HepG2 (cell line): ENCODE measurements at regions not wholly inside any gene's neighbourhood (a gene's known extent, or its start where the extent isn't known, plus 50 kb on each side); places are given as distances from the start of the nearest gene placed in this dataset.

ENCODE experiments used
- ATAC-seq: fragments of 200-7000 bp; cut with Tn5 transposase; 3 replicates; pipeline ENCODE4 v1.9.1; 2020; ENCODE audit warnings: mild to moderate bottlenecking, moderate library complexity
- BruUV-seq: library from RNA; stranded (reverse); fragments of 400-500 nt; replicated peaks from 2 replicates; lab custom pipeline; 2021; lab: Mats Ljungman, UMichigan
- CTCF ChIA-PET: fragments of 300-600 bp; formaldehyde crosslinking; extraction: SDS; loops from one replicate; lab custom pipeline; 2021; ENCODE audit warnings: low total read pairs, inconsistent platforms, low intra/inter-chr PET ratio; lab: Yijun Ruan, JAX
- POLR2A ChIA-PET: fragments of 350-600 bp; sonication (Branson Sonifier 250); formaldehyde crosslinking; loops from one replicate; lab custom pipeline; 2020; ENCODE audit warnings: antibody characterized with exemption, inconsistent platforms; lab: Yijun Ruan, JAX
- DNase-seq: peaks from one replicate; pipeline ENCODE4 v3.0.0-alpha.2; 2015; ENCODE audit warnings: low spot score
- FAIRE-seq: peaks from 3 replicates; lab custom pipeline; 2011; peaks lifted over from hg19 to GRCh38; lab: Jason Lieb, UNC
- H2AFZ ChIP-seq: one replicate; pipeline ENCODE4 v1.6.1; 2011; ENCODE audit warnings: low read length, inconsistent platforms
- H3K27ac ChIP-seq: fragments of 300-600 bp; 3 replicates; pipeline ENCODE4 v1.8.0; 2011; ENCODE audit warnings: mixed run types, mild to moderate bottlenecking, mixed read lengths, low read length, inconsistent platforms; ENCODE audit not compliant: insufficient read depth; ENCODE audit errors: extremely low read length
- H3K27me3 ChIP-seq, 2 experiments: fragments of 200-600 bp in 1 of 2; 2 replicates in 1 of 2; 3 replicates in 1 of 2; pipeline versions ENCODE4 v1.6.0 to v1.8.0; 2011; ENCODE audit warnings: low read length in 2 of 2, mild to moderate bottlenecking in 2 of 2, moderate library complexity in 2 of 2, inconsistent platforms in 1 of 2; ENCODE audit not compliant: insufficient read depth in 2 of 2, control insufficient read depth in 1 of 2
- H3K36me3 ChIP-seq, 2 experiments: fragments of 200-600 bp in 1 of 2; replicated peaks in 1 of 2; 2 replicates in 1 of 2; 3 replicates in 1 of 2; pipeline versions ENCODE4 v1.5.1 to v1.8.0; 2011; ENCODE audit warnings: low read length in 2 of 2, inconsistent platforms in 1 of 2; ENCODE audit not compliant: insufficient read depth in 2 of 2, control insufficient read depth in 1 of 2
- H3K4me1 ChIP-seq: 2 replicates; pipeline ENCODE4 v1.5.1; 2012; ENCODE audit warnings: low read length, inconsistent platforms; ENCODE audit not compliant: insufficient read depth
- H3K4me2 ChIP-seq: 2 replicates; pipeline ENCODE4 v1.6.0; 2011; ENCODE audit warnings: low read depth, low read length, inconsistent platforms
- H3K4me3 ChIP-seq, 3 experiments: fragments of 200-600 bp in 1 of 3; sonication (generic), shearing (Covaris generic) in 1 of 3; replicated peaks in 1 of 3; 2 replicates each; pipeline ENCODE4 v1.5.1; 2011 to 2016; ENCODE audit warnings: low read length in 3 of 3, inconsistent platforms in 2 of 3, low read depth in 2 of 3, mild to moderate bottlenecking in 2 of 3, control low read depth in 1 of 3, mixed read lengths in 1 of 3; ENCODE audit not compliant: insufficient read depth in 1 of 3
- H3K79me2 ChIP-seq: one replicate; pipeline ENCODE4 v1.6.1; 2011; ENCODE audit warnings: low read length, inconsistent platforms; ENCODE audit not compliant: insufficient read depth
- H3K9ac ChIP-seq: 2 replicates; pipeline ENCODE4 v1.6.0; 2011; ENCODE audit warnings: mild to moderate bottlenecking, low read depth, low read length, inconsistent platforms; ENCODE audit not compliant: insufficient read depth
- H3K9me3 ChIP-seq: 2 replicates; pipeline ENCODE4 v1.5.1; 2012; ENCODE audit warnings: mild to moderate bottlenecking, low read length
- H4K20me1 ChIP-seq: 2 replicates; pipeline ENCODE4 v1.6.0; 2011; ENCODE audit warnings: inconsistent platforms, mild to moderate bottlenecking, low read length, moderate library complexity; ENCODE audit not compliant: insufficient read depth
- ATF4 ChIP-seq, 2 experiments: fragments of 450-650 bp in 1 of 2; sonication (generic) in 1 of 2; formaldehyde crosslinking; IDR thresholded peaks; 2 replicates each; pipeline versions ENCODE4 v1.5.0 to v1.8.0; 2020 to 2022; ENCODE audit warnings: mild to moderate bottlenecking in 1 of 2, missing genetic modification reagents in 1 of 2
- BATF2 ChIP-seq: sonication (generic); formaldehyde crosslinking; IDR thresholded peaks from 2 replicates; pipeline ENCODE4 v1.8.0; 2022; ENCODE audit warnings: mild to moderate bottlenecking, missing genetic modification reagents, moderate library complexity
- DNMT1 ChIP-seq: sonication (generic); formaldehyde crosslinking; IDR thresholded peaks from 2 replicates; pipeline ENCODE4 v1.5.1; 2020; ENCODE audit warnings: mild to moderate bottlenecking, missing genetic modification reagents
- MEF2D ChIP-seq: sonication (generic); formaldehyde crosslinking; IDR thresholded peaks from 2 replicates; pipeline ENCODE4 v1.5.1; 2020; ENCODE audit warnings: mild to moderate bottlenecking, missing genetic modification reagents
- NFYB ChIP-seq: sonication (generic); formaldehyde crosslinking; IDR thresholded peaks from 2 replicates; pipeline ENCODE4 v1.4.0; 2020; ENCODE audit warnings: missing genetic modification reagents
- PAF1 ChIP-seq: IDR thresholded peaks from 2 replicates; pipeline ENCODE4 v1.6.1; 2016; ENCODE audit warnings: missing genetic modification reagents, missing compliant biosample characterization
- PTBP1 ChIP-seq: fragments of 200-400 bp; formaldehyde crosslinking; IDR thresholded peaks from 2 replicates; pipeline ENCODE4 v1.6.1; 2018; ENCODE audit warnings: low read length, low read depth; ENCODE audit not compliant: poor library complexity, severe bottlenecking
- SP140L ChIP-seq: sonication (generic); formaldehyde crosslinking; IDR thresholded peaks from 2 replicates; pipeline ENCODE4 v1.4.0; 2020; ENCODE audit warnings: missing genetic modification reagents, borderline replicate concordance
- TARDBP ChIP-seq: sonication (generic); formaldehyde crosslinking; IDR thresholded peaks from 2 replicates; pipeline ENCODE4 v1.8.0; 2022; ENCODE audit warnings: mild to moderate bottlenecking, missing genetic modification reagents
- TEF ChIP-seq: sonication (generic); formaldehyde crosslinking; IDR thresholded peaks from 2 replicates; pipeline ENCODE4 v1.5.0; 2020; ENCODE audit warnings: missing genetic modification reagents
- ZHX1 ChIP-seq: sonication (generic); formaldehyde crosslinking; IDR thresholded peaks from 2 replicates; pipeline ENCODE4 v1.8.1; 2022; ENCODE audit warnings: low read depth, mild to moderate bottlenecking, missing genetic modification reagents
- ZNF556 ChIP-seq: sonication (generic); formaldehyde crosslinking; IDR thresholded peaks from 2 replicates; pipeline ENCODE4 v1.4.0; 2020; ENCODE audit warnings: mild to moderate bottlenecking, missing genetic modification reagents, borderline replicate concordance
- WGBS: methylation state at CpG from one replicate; pipeline ENCODE4 v1.1.6; 2017; ENCODE audit warnings: low lambda C conversion rate; 5-methylcytosine and 5-hydroxymethylcytosine counted together
- in situ Hi-C: cut with HindIII; loops from 2 replicates; pipeline ENCODE4 v1.10.0; 2017; ENCODE audit warnings: low pct_unique_long_range_greater_than_20kb; ENCODE audit not compliant: extremely low pct_ligation_motif_present
- intact Hi-C: fragments of 100-400 bp; cut with micrococcal nuclease; formaldehyde crosslinking; loops from one replicate; pipeline ENCODE4 v1.10.0; 2022; ENCODE audit not compliant: unreplicated experiment
- TF ChIP-seq, protein P1 (sequence below): IDR thresholded peaks from 2 replicates; pipeline ENCODE4 v1.6.1; 2012; ENCODE audit warnings: low read depth, low read length, improper control_type of control experiment

- no peak for TF ChIP-seq ZNF556 (CRISPR knock-in tag)
- TF ChIP-seq NFYB (CRISPR knock-in tag): no peak
- TF ChIP-seq BATF2 (CRISPR knock-in tag): no peak
- TF ChIP-seq, all 625 proteins: peak for 0
Observed at GRCh38 chr16:54412037-54412436, 125.5 kb upstream of the IRX3 start (continued).

DNA sequence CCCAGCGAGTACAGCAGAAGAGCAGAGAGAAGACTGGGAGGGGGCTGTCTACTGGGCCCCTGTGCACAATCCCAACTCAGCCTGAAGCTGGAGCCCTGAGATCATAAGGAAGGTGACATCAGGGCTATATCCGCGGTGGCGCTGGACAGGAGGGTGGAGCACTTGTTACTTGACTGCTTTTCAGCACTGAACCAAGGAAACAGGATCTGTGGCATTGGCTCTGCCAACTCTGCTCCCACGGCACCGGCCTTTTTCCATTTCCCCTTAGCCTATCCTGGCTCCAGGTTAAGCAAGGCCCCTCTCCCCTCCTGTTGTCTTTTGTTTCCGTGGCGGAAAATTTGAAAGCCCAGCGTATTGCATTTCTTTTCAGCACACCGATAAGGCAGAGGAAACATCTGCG, 125.0 kb upstream of the IRX3 start:
- no peaks in the 10 kb centered on the region for H3K9me3 ChIP-seq
- no peak overlapping the region for H3K9ac ChIP-seq
- no peaks in the 10 kb centered on the region for H3K36me3 ChIP-seq
- no peaks in the 10 kb centered on the region for H4K20me1 ChIP-seq
- 61% methylated on average over 11 of the region's 11 CpGs for WGBS
- H3K4me1 ChIP-seq: no peaks in the 10 kb centered on the region
- CTCF ChIA-PET: no interaction called here
- BruUV-seq: no TSS peak
- intact Hi-C loops (no loop called here), in situ Hi-C loops (no loop called here)
- no peak for DNase-seq
- peaks cover 6 to 29% of the 10 kb centered on the region in 2 experiments; a peak in 3 of 5 replicates for H3K27me3 ChIP-seq
- H3K4me2 ChIP-seq: no peak overlapping the region
- no peak for ATAC-seq
- no peak overlapping the region for H2AFZ ChIP-seq
- H3K79me2 ChIP-seq: no peaks in the 10 kb centered on the region
- TF ChIP-seq TEF (CRISPR knock-in tag): no peak
- no peak for TF ChIP-seq ATF4 (CRISPR knock-in tag; IDR thresholded peaks at IDR 0.05)
- no peak for TF ChIP-seq PTBP1
- no peak for TF ChIP-seq PAF1 (CRISPR knock-in tag)
- no peak for TF ChIP-seq ZHX1 (CRISPR knock-in tag)
- no peak for TF ChIP-seq SP140L (CRISPR knock-in tag)
- no peak for TF ChIP-seq TARDBP (CRISPR knock-in tag)
- TF ChIP-seq, protein P1, sequence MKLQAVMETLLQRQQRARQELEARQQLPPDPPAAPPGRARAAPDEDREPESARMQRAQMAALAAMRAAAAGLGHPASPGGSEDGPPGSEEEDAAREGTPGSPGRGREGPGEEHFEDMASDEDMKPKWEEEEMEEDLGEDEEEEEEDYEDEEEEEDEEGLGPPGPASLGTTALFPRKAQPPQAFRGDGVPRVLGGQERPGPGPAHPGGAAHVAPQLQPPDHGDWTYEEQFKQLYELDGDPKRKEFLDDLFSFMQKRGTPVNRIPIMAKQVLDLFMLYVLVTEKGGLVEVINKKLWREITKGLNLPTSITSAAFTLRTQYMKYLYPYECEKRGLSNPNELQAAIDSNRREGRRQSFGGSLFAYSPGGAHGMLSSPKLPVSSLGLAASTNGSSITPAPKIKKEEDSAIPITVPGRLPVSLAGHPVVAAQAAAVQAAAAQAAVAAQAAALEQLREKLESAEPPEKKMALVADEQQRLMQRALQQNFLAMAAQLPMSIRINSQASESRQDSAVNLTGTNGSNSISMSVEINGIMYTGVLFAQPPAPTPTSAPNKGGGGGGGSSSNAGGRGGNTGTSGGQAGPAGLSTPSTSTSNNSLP: no peak
- TF ChIP-seq DNMT1 (CRISPR knock-in tag): no peak
- no peak for TF ChIP-seq MEF2D
- POLR2A ChIA-PET: no interaction called here
- no peak overlapping the region for H3K4me3 ChIP-seq
- no peak overlapping the region for H3K27ac ChIP-seq
- FAIRE-seq: no peak
